GM06990 (cell line): ENCODE measurements at regions not wholly inside any gene's neighbourhood (a gene's known extent, or its start where the extent isn't known, plus 50 kb on each side); places are given as distances from the start of the nearest gene placed in this dataset.

Source experiments
- DNase-seq: peaks from one replicate; pipeline ENCODE4 v3.0.0-alpha.2; 2011; ENCODE audit not compliant: insufficient read length; ENCODE audit errors: extremely low read depth
- H3K27me3 ChIP-seq: replicated peaks from 2 replicates; pipeline ENCODE4 v1.6.0; 2011; ENCODE audit warnings: low read length; ENCODE audit not compliant: control insufficient read depth, insufficient read depth
- H3K36me3 ChIP-seq: 2 replicates; pipeline ENCODE4 v1.5.1; 2011; ENCODE audit warnings: low read length; ENCODE audit not compliant: control insufficient read depth, insufficient read depth
- H3K4me3 ChIP-seq: replicated peaks from 2 replicates; pipeline ENCODE4 v1.5.1; 2011; ENCODE audit warnings: low read depth, mild to moderate bottlenecking, control low read depth, low read length
- TF ChIP-seq, protein P1 (sequence below): IDR thresholded peaks from 2 replicates; pipeline ENCODE4 v1.5.1; 2011; ENCODE audit warnings: low read length, control low read depth, mild to moderate bottlenecking, inconsistent platforms; ENCODE audit not compliant: insufficient read depth, poor library complexity, severe bottlenecking

DNA sequence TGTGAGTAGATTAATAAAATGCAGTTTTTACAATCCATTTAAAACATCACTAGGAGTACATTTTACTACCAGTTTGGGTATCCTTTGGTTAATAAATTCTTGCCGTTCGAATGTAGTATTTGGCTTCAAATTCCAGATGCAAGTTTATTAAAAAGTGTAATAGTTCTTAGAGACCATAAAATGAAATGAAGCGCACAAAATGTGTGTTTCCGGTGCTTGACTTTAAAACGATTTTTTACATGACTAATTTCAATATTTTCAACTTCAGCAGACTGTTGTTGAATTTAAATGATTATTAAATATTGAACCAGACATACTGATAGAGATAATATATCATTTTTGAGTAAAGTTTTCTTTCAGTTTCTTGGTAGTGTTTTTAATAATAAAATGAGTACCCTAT, 138.4 kb upstream of the NAALADL2 start:
- DNase-seq, result no peak
- H3K27me3 ChIP-seq, result no peaks in the 10 kb centered on the region
- no peaks in the 10 kb centered on the region for H3K36me3 ChIP-seq
- TF ChIP-seq, protein P1, sequence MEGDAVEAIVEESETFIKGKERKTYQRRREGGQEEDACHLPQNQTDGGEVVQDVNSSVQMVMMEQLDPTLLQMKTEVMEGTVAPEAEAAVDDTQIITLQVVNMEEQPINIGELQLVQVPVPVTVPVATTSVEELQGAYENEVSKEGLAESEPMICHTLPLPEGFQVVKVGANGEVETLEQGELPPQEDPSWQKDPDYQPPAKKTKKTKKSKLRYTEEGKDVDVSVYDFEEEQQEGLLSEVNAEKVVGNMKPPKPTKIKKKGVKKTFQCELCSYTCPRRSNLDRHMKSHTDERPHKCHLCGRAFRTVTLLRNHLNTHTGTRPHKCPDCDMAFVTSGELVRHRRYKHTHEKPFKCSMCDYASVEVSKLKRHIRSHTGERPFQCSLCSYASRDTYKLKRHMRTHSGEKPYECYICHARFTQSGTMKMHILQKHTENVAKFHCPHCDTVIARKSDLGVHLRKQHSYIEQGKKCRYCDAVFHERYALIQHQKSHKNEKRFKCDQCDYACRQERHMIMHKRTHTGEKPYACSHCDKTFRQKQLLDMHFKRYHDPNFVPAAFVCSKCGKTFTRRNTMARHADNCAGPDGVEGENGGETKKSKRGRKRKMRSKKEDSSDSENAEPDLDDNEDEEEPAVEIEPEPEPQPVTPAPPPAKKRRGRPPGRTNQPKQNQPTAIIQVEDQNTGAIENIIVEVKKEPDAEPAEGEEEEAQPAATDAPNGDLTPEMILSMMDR, result no peak
- H3K4me3 ChIP-seq, result no peak overlapping the region

DNA sequence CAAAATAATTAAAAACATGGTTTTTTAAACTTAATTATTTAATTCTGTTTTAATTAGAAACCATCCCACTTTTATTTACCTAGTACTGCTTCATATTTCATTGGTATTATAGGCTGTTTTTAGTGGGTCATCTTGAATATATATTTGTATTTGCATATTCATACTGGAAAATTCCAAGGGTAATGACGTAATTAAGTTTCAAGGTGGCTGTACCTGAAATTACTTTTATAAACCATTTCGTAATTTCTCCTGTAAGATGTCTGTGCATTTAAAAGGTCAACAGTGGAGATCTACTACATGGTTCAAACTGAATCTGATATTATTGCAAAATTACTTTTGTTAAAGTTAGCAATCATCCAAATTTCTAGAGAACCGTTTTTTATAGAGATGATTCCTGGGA, 133.8 kb upstream of the NAALADL2 start:
- H3K27me3 ChIP-seq, result no peaks in the 10 kb centered on the region
- no peak for DNase-seq
- TF ChIP-seq, protein P1, result no peak
- no peak overlapping the region for H3K4me3 ChIP-seq
- H3K36me3 ChIP-seq, result no peaks in the 10 kb centered on the region

DNA sequence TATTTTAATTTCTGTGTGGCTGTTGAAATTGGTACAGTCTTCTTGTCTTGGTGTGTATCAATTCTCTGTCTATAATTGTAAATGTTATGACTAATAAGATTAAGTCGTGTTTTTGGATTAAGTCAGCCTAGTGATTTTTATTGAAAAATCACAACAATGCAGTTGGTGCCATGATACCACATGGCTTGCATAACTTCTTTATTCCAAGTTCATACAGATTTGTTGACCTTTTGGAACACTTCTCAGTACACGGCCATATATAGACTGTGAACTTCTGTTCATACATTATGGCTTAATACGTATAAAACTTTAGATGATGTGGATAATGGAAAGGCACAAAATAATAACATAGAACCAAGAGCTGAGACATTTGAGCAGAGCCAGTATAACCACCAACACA, 121.2 kb upstream of the NAALADL2 start:
- TF ChIP-seq, protein P1, result no peak
- no peak for DNase-seq
- H3K36me3 ChIP-seq, result no peaks in the 10 kb centered on the region
- no peak overlapping the region for H3K4me3 ChIP-seq
- H3K27me3 ChIP-seq, result no peaks in the 10 kb centered on the region

DNA sequence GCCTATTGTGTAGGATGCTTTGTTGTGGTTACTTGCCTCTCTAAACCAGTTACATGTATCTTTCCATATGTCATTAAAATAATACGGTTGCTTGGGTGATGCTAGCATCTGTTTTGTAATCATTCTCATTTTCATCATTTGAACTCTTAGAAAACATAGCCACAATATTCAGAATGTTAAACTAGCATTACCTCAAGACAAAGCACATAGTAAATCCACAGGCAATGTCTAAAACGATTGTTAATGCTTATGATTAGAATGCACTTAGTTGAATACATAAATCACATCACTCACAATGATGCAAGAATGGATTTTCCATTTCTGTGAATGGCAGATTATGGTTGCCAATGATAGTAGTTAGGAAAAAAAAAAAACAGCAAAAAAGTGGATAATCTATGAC, 110.0 kb upstream of the NAALADL2 start:
- H3K4me3 ChIP-seq, result no peak overlapping the region
- H3K36me3 ChIP-seq, result no peaks in the 10 kb centered on the region
- no peak for DNase-seq
- no peaks in the 10 kb centered on the region for H3K27me3 ChIP-seq
- TF ChIP-seq, protein P1, result no peak

DNA sequence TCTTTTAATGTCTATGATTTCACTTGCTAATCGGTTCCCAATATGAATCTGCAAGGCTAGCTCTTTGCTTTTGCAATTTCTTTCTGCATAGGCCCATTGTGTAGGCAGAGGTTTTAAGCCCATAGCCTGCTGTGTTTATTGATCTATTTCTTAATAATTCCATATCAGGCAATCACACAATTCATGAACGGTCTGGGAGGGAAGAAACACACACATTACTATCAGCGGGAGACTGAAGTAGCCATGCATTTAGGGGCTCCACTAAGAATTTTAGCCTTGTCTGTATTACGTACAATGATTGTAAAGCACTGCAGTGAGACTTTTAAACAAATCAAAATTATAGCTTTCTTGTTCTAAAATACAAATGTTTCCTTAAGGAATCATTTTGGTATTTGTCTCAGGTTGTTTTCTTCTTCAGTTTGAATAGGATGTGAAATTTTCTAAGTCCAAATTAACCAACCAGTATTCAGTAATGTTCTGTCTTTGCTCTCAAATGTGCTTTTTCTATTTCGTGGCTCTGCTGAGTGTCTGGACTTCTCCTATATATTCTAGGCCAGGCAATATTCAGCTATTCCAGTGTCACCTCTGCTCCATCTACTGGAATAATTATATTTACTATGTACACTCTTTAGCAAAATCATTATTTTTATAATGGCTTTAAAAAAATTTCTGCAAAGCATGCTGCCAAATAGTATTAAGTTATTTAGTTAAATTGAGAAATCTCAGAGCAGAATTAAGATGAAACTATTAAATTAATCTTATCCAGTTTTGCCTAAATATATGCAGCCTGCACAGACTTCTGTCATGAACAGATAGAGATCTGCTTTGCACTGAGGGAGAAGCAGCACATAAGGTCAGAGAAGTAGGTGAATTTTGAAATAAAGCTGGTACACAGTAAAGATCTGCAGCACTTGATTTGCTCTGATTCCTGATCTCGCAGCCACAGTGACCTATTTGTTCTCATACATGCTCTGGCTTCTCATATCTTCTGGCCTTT, 103.0 kb upstream of the NAALADL2 start:
- DNase-seq, result no peak
- Histone ChIP-seq H3K4me3 (no peak overlapping the region), H3K36me3 (no peaks in the 10 kb centered on the region), H3K27me3 (no peaks in the 10 kb centered on the region)
- TF ChIP-seq, protein P1, result no peak
